Suprapubic skin (tissue), 2 donors: ENCODE measurements at regions not wholly inside any gene's neighbourhood (a gene's known extent, or its start where the extent isn't known, plus 50 kb on each side); places are given as distances from the start of the nearest gene placed in this dataset.

Source experiments
- EP300 ChIP-seq: sonication (generic); formaldehyde crosslinking; IDR thresholded peaks from one replicate; pipeline ENCODE4 v1.6.1; 2017; ENCODE audit warnings: antibody characterized with exemption
- POLR2A ChIP-seq, 2 donors: fragments of 450-650 bp; IDR thresholded peaks; one replicate each; pipeline ENCODE4 v1.6.1; 2017; ENCODE audit warnings: antibody characterized with exemption in 2 of 2, mild to moderate bottlenecking in 2 of 2, moderate library complexity in 2 of 2

DNA sequence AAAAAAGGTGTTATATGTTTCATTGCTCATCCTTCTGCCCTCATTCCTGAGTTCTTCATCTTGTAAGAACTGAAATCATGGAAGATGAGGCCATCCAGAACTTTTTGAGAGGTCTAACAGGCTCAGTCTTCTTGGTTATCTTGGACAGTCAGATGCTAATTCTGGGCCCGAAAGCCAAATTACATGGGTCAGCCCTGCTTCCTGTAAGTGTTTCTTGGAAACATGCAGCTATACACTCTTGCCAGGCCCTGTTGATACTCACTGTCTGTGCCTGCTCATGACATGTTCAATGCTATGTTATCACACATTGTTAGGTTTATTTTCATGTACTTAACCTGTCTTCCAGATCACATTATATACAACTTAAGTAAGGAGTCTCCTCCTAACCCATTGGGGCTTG, 542.5 kb downstream of the NUF2 start:
- TF ChIP-seq EP300 = no peak
- no peak for TF ChIP-seq POLR2A (IDR thresholded peaks at IDR 0.05)
